NCI-H748 (cell line): ENCODE measurements at regions not wholly inside any gene's neighbourhood (a gene's known extent, or its start where the extent isn't known, plus 50 kb on each side); places are given as distances from the start of the nearest gene placed in this dataset.

Experiments used
- DNase-seq: peaks from one replicate; lab custom pipeline; 2025; ENCODE audit not compliant: unreplicated experiment; lab: John Stamatoyannopoulos, UW

DNA sequence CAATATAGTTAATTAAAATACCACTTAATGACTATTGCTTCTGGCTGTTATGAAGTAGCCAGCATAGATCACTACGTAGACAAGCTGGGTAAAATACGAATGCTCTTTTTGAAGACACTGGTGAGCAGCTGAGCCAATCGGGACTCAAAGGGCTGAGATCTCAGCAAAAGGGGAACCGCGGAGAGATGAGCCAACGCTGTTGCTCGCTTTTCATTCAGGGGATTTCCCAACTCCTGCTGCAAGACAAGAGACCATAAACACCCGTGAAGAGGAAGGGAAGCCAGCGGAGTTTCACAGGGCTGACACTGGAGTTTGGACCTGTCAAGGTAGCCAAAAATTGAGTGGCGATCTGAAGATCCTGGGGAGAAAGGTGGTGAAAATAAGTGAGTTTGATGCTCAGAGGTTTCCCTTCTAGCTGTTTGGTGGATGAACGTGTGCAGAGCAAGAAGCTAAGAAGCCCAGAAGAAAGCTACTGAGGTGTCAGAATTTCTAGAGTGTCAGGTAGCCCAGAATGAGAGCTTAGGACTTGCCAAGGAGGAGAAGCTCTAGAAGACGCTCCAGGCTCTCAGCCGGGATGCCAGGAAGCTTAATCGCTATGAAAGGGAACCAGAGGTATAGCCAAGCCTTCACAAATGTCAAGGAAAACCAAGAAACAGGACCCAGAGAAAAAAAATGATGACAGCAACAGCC lies 79.6 kb upstream of the RNU6ATAC start:
- DNase-seq, result no peak

DNA sequence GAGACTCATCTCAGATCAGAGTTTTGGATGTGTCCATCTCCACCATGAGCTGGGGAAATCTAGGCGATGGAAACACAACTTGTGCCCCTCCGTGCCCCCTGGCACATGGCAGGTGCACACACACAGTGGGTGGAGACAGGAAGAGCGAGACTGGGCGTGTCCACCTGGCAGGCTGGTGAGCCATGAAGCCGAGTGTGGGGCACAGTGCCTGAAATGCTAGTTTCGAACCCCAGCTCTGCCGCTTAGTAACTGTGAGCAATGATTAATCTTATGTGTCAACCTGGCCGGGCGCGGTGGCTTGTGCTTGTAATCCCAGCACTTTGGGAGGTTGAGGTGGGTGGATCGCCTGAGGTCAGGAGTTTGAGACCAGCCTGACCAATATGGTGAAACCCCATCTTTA lies 80.8 kb upstream of the RNU6ATAC start:
- no peak for DNase-seq

DNA sequence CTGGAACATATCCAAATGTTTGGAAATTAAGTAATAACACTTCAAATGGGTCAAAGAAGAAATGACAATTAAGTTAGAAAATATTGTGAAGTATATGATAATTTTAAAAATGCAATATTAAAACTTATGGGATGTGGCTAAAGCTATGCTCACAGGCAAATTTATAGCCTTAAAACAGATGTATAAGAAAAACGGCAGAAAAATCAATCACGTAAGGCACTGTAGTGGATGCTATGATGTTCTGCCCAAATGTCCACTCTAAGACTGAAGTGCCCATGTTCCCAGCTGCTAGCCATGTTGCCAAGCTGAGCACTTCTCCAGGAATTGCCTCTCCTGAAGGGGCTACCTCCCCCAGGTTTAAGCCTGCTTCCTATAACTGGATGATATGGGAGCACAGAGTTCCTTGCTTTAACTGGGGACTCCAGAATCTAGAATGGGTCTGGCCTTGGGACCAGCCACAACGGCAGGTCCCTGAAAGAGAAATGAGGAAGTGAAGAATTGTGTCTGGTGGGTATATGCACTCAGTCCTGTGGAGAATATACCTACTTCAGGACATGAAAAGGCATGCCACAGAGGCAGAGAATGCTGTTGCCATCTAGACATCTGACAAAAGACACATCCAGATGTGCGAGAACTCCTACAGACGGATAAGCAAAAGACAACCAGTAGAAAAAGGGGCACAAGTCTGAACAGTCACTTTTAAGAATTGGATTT lies 78.2 kb upstream of the RXRA start:
- DNase-seq, result no peak

DNA sequence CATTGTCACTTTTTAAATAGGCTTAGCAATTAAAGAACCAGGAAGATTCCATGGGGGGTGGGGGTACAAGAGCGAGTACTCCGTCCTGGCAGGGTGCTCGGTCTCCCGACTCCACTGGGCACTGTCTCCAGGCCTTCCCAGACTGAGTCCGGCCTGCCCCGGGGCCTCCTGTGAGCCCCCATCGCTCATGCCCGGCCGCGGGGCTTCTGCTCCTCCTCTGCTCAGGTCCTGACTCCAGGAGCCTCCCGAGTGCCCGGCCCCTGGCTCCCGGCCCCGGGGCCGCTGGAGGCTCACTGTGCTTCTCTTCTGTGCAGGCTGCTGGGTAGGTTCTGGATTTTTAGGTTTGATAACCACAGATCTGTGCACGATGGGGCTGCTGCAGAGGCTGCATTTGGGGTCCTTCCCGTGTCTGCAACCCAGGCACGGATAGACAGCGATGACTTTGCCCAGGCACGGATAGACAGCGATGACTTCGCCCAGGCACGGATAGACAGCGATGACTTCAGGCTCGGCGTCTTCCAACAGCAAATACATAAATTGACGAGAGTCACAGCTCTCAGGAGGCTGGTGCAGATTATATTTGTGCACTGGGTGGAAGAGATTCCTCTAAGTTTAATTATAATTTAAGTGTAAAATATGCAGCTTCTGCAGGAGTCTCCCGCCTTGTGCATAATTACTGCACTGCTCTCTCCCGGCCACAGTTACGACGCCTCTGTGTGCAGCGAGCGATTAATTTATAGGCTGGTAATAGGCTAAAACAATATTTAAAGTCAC lies 74.8 kb upstream of the RXRA start:
- no peak for DNase-seq

DNA sequence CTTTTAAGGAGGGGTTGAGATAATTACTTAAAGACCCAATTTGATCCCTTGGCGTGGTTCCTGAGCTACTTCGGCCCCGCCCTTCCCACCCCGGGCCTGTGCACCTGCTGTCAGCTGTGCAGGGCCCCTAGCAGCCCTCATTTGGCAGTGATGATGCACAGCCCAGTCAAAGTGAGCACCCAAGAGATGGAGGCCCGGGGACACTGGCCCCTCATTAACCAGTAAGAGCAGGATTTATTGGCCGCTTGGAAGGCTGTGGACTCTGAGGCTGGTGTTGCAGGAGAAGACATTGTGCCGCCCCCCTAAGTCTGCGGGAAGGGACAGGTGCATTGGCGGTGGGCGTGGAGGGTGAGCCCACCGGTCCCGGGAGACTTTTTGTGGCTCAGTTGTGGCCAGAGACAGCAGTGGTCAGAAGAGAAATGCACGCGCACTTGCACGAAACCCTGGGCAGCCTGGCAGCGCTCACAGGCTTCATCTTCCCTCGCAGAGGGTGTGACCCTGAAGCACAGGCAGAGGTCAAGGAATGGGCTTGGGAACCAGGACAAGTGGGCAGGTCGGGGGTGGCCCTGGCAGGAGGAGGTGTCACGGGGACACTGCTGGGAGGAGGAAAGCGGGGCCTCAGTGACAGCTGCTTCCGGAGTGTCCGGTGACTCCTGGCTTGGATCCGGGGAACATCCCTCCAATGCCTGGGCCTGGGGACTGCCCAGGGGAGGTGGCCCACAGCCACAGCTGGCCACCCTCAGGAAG lies 74.0 kb upstream of the RXRA start:
- peak; percentile 81 for DNase-seq

DNA sequence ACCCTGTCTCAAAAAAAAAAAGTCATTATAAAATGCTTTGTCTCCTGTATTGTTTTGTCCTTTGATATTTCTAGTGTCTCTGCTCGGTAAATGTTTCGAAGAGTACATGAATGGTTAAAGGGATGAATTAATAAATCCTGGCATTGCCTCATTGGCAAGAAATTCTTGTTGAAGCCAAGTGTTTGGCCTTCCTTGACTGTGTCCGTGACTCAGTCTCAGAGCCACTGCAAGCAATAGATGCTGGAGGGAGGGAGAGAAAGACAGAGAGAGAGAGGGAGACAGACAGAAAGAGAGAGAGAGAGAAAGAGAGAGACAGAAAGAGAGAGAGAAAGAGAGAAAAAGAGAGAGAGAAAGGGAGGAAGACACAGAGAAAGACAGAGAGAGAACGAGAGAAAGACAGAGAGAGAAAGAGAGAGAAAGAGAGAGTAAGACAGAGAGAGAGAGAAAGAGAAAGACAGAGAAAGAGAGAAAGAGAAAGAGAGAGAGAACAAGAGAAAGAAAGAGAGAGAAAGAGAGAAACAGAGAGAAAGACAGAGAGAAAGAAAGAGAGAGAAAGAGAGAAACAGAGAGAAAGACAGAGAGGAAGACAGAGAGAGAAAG lies 72.5 kb upstream of the RXRA start:
- no peak for DNase-seq

DNA sequence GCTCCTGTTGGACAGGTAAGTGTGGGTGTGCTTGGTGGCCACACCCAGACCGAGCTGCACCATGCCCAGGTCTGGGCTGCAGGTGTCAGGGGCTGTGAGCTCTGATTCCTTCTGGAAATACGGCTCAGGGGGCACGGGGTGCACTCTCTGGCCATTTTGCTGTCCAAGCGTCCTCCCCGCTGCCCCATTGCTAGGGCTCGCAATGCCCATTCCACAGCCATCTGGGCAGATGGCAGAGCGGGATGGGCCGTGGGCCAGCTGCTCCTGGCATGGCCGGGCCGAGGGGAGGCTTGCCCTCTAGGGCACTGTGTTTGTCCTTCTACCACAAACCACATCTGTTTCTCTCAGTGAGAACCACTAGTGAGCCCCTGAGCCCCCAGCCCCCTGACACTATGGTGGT lies 67.9 kb upstream of the RXRA start:
- DNase-seq, result no peak

DNA sequence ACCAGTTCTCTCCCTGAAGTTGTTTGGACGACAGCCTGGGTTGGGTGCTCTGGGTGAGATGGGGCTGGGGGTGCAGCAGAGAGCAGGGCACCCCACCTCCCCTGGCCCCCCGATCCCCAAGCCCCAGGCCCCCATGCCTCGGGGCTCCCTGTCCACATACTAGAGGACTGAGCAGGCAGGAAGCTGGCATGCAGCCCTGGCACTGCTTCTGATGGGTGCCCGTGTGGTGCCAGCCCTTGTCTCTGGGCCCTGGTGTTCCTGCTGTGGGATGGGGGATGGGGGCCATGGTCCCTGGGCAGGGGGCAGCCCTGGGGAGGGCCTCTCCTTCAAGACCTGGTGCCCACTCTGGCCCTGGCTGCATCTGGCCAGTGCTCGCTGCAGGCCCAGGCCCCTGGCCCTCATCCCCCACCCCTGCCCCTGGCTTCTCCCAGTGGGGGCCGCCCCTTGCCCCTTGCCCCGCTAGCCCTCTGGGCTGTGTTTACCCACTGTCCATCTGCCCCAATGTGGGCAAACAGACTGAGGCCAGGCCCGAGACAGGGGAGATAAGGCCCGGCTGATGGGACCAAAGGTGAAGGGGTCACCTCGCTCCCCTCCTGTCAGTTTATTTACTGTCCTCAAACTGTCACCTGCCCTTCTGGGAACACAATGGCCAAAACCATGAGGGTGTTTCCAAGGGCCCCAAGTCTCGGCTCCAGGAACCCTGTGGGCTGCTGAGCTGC lies 67.3 kb upstream of the RXRA start:
- no peak for DNase-seq

DNA sequence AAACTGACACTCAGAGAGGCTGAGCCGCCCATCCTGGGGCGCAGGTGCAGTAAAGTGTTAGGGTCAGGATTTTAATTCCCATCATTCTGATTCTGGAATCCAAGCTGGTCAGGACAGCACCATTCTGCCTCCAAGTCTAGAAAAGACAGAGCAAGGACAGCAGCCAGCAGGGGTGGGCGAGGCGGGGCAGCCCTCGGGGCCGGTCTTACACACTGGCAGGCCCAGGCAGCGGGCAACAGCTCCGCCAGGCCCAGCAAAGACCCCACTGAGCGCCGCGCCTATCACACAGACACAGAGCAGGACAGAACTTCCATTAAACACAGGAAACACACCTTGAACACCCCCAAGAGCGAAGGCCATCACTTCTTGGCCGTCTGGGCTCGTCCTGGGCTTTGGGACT lies 66.5 kb upstream of the RXRA start:
- no peak for DNase-seq

DNA sequence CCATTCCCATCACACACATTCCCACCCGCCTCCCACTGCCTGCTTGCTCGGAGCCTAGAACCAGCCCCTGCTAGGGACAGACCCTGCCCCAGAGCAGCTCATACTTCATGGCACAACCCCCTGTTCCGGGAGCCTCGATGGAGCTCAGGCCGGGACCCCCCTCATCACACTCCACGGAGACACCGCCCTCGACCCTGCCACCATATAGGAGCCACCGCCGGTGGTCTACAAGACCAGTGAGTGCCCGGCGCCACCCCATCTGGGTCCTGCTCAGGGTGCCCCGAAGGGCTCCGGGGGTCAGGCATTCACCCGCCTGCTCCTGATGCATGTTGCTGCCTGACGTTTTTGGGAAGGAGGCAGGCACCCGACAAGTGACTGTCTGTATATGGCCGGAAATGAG lies 65.5 kb upstream of the RXRA start:
- no peak for DNase-seq

DNA sequence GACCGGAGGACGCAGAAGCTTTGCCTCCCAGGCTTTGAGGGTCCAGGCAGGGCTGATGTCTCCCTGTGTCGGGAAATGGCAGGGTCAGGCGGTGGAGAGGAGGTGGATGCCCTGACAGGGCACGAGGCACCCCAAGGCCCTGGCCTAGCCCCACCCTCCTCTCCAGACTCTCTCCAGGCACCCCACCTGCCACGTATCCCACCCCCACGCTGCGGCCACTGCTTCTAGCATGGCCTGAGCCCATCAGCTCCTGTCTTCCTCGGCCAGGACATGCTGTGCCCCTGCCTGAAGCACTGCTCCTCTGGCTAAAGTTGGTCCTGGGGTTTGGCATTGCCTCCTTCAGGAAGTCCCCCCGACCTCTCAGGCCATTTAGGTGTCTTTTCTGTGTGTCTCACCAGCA lies 64.2 kb upstream of the RXRA start:
- no peak for DNase-seq

DNA sequence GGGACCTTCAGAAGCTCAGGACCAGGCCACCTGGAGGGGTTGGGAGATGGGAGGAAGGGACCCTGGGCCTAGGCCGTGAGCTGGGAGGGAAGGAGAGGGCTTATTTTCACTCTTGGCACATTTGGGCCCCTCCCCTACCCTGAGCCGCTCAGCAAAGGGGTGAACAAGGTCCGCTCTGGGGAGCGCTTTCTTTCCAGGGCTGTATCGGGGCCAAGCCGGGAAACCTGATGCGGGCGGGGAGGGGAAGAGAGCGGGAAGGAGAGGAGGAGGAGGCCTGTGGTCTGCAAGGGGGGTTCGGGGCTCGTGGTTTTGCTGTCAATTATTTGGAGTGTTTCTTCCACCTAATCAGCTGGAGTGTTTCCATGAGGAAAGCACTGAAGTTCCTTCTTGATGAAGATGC lies 62.7 kb upstream of the RXRA start:
- DNase-seq, result no peak

DNA sequence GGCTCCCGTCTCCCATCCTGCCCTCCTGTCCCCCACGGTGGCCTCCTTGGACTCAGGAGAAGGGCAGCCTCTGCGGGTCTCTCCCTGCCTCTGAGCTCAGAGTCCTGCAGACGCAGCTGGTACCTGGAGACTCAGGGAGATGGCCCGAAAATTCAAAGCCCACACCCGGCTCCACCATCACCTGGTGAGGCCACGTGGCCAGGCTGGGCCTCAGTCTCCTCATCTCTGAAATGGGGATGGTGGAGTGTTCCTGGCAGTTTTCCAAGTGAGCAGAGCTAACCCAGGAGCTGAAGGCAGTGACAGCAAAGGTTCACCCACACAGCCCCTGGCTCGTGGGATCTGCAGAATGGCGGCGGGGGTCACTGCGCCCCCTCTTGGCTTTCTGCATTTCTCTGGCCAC lies 62.1 kb upstream of the RXRA start:
- no peak for DNase-seq

DNA sequence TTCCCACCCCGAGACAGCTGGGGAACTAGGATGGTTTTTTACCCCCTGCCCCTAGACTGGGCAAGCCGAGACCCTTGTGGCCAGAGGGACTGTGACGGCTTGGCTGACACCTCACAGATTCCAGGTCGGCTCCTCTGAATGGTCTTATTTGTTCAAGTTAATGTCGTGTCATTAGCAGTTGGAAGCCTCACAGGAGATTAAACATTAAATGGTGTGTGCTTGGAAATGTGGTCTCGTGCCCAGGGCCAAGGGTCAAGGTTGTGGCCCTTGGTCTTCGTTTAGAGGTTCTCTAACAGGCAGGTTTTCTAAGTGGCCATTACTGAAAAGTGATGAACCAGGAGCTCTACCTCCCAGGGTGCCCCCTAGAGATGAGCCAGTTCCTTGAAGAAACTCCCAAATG lies 61.2 kb upstream of the RXRA start:
- no peak for DNase-seq

DNA sequence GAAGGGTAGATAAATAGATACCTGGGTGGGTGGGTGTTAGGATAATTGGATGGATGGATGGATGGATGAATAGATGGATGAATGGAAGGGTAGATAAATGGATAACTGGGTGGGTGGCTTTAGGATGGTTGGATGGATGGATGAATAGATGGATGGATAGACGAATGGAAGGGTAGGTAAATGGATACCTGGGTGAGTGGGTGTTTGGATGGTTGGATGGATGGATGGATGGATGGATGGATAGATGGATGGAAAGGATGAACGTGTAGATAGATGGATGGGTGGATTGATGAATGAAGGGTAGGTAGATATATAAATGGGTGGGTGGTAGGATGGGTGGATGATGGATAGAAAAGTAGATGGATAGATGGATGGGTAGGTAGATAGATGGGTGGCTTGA lies 59.8 kb upstream of the RXRA start:
- no peak for DNase-seq

DNA sequence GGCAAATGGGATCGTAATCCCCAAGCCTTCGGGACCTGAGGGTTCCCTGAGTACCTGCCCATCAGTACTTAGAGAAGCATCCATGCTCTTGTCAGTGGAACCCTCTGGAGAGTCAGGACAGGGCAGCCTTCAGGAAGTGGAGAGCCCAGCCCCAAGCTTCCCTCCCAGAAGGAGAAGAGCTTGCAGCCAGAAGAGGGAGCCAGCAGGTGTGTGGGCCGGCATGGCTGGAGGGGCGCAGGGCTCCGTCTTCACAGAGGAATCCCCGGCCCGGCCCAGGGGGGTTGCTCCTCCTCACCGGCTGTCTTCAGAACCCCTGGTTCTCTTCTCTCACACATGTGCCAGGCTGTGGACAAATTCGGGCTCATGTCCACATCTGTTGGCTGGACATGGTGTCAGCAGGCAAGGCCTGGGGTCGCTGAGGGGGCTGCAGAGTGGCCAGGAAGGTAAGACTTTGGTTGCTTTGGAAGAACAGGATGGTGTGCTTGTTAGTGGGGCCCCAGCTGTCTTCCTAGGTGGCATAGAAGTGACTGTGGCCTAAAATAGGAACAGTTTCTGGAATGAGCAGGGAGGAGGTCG lies 58.9 kb upstream of the RXRA start:
- no peak for DNase-seq

DNA sequence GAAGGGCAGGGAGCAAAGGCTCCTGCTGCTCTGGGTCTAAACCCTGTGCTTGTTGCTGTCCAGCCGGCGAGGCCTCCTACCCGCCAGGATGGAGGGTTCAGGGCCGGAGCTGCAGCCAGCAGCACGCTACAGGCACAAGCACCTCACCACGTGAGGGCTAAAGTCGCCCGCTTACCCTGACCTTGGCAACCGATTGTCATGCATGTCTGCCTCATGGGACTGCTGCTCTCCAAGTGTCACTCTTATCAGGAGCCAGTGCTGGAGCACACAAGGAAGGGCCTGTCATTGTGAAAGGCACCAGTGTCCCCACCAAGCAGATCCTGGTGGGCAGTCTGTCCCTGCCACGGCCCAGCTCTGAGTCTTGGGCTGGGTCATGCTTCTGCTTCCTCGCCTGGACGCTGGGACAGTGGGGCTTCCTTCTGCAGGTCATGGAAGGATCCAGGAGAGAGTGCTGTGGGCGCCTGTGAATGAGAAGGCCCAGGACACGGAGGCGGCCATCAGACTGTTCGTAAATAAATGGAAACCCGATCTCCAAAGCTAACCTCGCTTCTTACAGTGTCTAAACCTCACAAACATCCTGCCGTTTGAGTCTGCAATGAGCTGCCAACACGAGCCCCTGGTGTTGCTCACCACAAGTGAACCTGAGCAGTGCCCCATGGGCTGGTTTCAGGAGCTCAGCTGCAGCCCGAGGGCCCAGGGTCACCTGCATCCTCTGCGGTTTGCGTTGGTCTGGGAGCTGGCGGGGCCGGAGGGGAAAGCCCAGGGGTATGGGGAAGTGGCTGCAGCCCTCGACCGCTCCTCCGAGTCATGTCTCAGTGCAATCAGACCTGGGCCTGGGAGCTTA lies 58.2 kb upstream of the RXRA start:
- no peak for DNase-seq

DNA sequence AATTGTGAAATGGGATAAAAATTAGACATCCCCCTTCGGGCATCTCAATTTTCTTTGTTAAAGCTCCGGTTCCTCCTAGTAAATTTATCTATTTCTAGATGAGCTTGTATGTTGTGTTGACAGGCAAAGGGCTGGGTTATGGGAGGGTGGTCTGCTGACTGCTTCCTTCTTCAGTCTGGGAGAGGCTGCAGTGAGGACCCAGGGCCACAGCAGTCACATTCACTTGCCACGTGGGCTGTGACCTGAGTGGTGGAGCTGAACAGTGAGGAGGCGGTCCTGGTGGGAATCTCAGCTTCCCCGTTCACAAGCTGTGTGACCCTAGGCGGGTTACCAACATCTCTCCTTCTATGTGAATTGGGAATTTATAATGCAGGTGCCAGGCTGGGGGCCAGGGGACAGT lies 57.5 kb upstream of the RXRA start:
- DNase-seq, result no peak
